WERI-Rb-1 (cell line): ENCODE measurements at regions not wholly inside any gene's neighbourhood (a gene's known extent, or its start where the extent isn't known, plus 50 kb on each side); places are given as distances from the start of the nearest gene placed in this dataset.

Experiments
- DNase-seq: peaks from one replicate; pipeline ENCODE4 v3.0.0-alpha.2; 2020
- H3K27ac ChIP-seq: fragments of 250-450 bp; sonication (Bioruptor Pico); 2 replicates; pipeline ENCODE4 v1.5.1; 2020; ENCODE audit warnings: mild to moderate bottlenecking, moderate library complexity
- H3K27me3 ChIP-seq: fragments of 250-450 bp; sonication (Bioruptor Pico); 2 replicates; pipeline ENCODE4 v1.5.1; 2021; ENCODE audit warnings: mild to moderate bottlenecking, low read depth, moderate library complexity; ENCODE audit not compliant: insufficient read depth, severe bottlenecking
- H3K36me3 ChIP-seq: fragments of 250-450 bp; sonication (Bioruptor Pico); 2 replicates; pipeline ENCODE4 v1.5.1; 2020; ENCODE audit warnings: mild to moderate bottlenecking, moderate library complexity
- H3K4me3 ChIP-seq: 2 replicates; pipeline ENCODE4 v1.5.1; 2011; ENCODE audit warnings: low read depth, mild to moderate bottlenecking, control low read depth, low read length
- H3K9me3 ChIP-seq: fragments of 250-450 bp; sonication (Bioruptor Pico); 2 replicates; pipeline ENCODE4 v1.5.1; 2021; ENCODE audit warnings: mild to moderate bottlenecking, moderate library complexity; ENCODE audit not compliant: severe bottlenecking
- TF ChIP-seq, protein P1 (sequence below): IDR thresholded peaks from 2 replicates; pipeline ENCODE4 v1.5.1; 2011; ENCODE audit warnings: low read depth, mild to moderate bottlenecking, control low read depth, inconsistent platforms, low read length

DNA sequence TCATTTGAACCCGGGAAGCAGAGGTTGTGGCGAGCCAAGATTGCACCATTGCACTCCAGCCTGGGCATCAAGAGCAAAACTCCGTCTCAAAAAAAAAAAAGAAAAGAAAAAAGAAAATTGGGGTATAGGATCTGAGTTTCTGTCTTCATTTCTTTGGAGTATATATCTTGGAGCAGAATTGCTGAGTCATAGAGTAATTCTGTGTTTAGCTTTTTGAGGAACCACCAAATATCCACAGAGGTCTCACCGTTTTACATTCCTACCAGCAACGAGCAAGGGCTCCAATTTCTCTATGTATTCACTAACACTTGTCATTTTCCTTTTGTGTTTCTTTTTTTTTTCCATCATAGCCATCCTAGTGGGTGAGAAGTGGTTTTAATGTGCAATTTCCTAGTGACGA, 87.6 kb upstream of the TEX51 start:
- no peak for DNase-seq
- Histone ChIP-seq H3K4me3 (no peak overlapping the region), H3K36me3 (no peaks in the 10 kb centered on the region), H3K9me3 (peaks cover 3% of the 10 kb centered on the region), H3K27me3 (peaks cover 9% of the 10 kb centered on the region), H3K27ac (no peak overlapping the region)
- TF ChIP-seq, protein P1, sequence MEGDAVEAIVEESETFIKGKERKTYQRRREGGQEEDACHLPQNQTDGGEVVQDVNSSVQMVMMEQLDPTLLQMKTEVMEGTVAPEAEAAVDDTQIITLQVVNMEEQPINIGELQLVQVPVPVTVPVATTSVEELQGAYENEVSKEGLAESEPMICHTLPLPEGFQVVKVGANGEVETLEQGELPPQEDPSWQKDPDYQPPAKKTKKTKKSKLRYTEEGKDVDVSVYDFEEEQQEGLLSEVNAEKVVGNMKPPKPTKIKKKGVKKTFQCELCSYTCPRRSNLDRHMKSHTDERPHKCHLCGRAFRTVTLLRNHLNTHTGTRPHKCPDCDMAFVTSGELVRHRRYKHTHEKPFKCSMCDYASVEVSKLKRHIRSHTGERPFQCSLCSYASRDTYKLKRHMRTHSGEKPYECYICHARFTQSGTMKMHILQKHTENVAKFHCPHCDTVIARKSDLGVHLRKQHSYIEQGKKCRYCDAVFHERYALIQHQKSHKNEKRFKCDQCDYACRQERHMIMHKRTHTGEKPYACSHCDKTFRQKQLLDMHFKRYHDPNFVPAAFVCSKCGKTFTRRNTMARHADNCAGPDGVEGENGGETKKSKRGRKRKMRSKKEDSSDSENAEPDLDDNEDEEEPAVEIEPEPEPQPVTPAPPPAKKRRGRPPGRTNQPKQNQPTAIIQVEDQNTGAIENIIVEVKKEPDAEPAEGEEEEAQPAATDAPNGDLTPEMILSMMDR, result no peak

DNA sequence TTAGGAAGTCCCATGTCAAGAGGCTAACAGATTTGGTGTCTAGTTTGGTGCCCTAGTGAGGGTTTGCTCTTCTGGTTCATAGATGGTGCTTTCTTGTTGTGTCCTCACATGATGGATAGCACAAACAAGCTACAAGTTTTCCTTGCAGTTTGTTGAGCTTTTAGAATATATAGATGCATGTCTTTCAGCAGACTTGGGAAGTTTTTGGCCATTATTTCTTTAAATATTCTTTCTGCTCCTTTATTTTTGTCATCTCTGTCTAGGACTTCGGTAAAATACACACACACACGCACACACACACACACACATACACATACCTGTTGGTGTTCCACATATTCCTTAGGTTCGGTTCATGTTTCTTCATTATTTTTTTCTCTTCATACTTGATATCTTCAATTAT, 81.5 kb upstream of the TEX51 start:
- H3K27me3 ChIP-seq, result peaks cover 16% of the 10 kb centered on the region
- no peak overlapping the region for H3K4me3 ChIP-seq
- H3K36me3 ChIP-seq, result no peaks in the 10 kb centered on the region
- no peak overlapping the region for H3K27ac ChIP-seq
- TF ChIP-seq, protein P1, result no peak
- DNase-seq, result no peak
- H3K9me3 ChIP-seq, result peaks cover 3% of the 10 kb centered on the region

DNA sequence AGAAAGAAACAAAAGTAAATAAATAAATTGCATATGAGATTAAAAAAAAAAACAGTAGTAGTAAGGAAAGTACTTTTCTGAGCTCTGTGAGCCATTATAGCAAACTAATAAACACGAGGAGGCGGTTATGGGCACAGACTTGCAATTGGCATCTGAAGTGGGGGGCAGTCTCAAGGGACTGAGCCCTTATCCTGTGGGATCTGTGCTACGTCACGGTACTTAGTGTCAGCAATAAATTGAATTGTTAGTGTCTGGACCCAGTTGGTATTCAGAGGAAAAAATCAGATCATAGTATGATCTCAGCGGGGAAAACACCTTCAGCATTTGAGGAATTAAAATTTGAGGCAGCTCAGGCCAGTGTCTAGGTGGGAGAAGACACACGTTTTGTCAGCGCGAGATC, 76.6 kb upstream of the TEX51 start:
- TF ChIP-seq, protein P1, result no peak
- Histone ChIP-seq H3K27ac (no peak overlapping the region), H3K27me3 (peaks cover 24% of the 10 kb centered on the region), H3K36me3 (no peaks in the 10 kb centered on the region), H3K4me3 (no peak overlapping the region), H3K9me3 (no peaks in the 10 kb centered on the region)
- no peak for DNase-seq

DNA sequence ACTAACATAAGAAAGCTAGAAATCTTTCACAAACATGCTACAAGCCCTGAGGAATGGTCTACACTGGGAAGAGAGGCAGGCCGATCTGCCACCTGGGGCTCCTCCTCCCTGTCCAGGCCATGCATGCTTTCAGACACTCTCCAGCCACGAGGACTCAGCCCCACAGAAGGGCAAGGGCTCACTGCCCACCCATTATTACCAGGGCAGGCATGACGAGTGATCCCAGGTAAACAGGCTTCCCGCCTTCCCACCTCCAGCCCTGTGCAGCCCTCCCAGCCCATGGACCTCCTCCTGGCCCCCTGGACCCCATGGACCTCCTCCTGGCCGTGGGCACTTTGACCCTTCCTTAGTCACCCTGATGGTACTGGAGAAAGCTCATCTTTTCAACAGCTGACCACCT, 75.8 kb upstream of the TEX51 start:
- no peak overlapping the region for H3K27ac ChIP-seq
- H3K36me3 ChIP-seq, result no peaks in the 10 kb centered on the region
- TF ChIP-seq, protein P1, result no peak
- H3K4me3 ChIP-seq, result no peak overlapping the region
- H3K9me3 ChIP-seq, result no peaks in the 10 kb centered on the region
- peaks cover 26% of the 10 kb centered on the region for H3K27me3 ChIP-seq
- DNase-seq, result no peak

DNA sequence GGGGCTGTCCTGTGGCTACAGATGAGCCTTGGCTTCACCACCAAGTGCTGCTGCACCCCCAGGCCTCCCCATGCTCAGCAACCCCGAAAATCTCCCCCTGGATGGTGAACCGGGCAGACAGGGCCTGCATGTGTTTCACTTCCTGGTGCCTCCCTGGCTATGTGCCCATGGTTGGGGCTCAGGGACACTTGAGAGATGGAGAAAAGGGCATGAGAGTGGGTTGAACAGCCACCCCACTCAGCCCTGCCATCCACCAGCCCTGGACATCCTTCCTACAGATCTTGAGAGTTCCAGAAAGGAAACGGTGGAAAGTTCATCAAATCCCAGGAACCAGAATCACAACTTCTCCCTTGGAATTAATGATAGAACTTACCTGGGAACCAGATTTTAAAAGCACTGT, 74.7 kb upstream of the TEX51 start:
- TF ChIP-seq, protein P1, result no peak
- peaks cover 26% of the 10 kb centered on the region for H3K27me3 ChIP-seq
- no peaks in the 10 kb centered on the region for H3K9me3 ChIP-seq
- H3K4me3 ChIP-seq, result no peak overlapping the region
- no peak for DNase-seq
- no peak overlapping the region for H3K27ac ChIP-seq
- no peaks in the 10 kb centered on the region for H3K36me3 ChIP-seq

DNA sequence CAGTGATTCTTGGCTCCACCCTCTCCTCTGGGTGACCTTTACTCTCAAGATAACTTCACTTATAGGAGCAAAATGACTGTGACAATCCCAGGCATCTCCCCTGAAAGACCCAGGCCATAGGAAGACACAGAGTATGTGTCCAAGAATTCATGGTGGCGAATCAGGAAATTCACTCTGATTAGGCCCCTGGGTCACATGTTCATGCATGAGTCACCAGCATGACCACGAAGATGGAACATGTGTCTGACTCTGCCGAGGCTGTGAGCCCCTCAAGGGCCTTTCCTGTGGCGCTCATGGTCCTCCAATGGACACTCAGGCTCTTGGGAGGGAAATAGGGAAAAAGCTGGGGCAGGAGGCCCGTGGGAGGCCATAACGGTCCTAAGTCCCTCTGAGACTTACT, 74.0 kb upstream of the TEX51 start:
- DNase-seq, result no peak
- Histone ChIP-seq H3K4me3 (no peak overlapping the region), H3K27me3 (peaks cover 31% of the 10 kb centered on the region), H3K27ac (no peak overlapping the region), H3K9me3 (no peaks in the 10 kb centered on the region), H3K36me3 (no peaks in the 10 kb centered on the region)
- TF ChIP-seq, protein P1, result no peak
